ENCODE measurements at regions not wholly inside any gene's neighbourhood (a gene's known extent, or its start where the extent isn't known, plus 50 kb on each side); places are given as distances from the start of the nearest gene placed in this dataset.

- H3K9me3 ChIP-seq (ENCODE audit: insufficient read depth in 2 of 2, low read depth in 1 of 2, low read length in 1 of 2): no peaks in the 10 kb centered on the region; a peak in 1 of 4 replicates
- no peaks in the 10 kb centered on the region for H3K36me3 ChIP-seq (ENCODE audit: control insufficient read depth in 2 of 4, insufficient read depth in 4 of 4, low read length in 3 of 4)
- no peak overlapping the region for H4K8ac ChIP-seq (ENCODE audit: extremely low read depth, insufficient read depth, low read length)
- no peaks in the 10 kb centered on the region; a peak in 2 of 7 replicates for H3K27me3 ChIP-seq (replicated peaks in 1 of 4; ENCODE audit: control insufficient read depth in 3 of 4, extremely low read depth in 1 of 4, insufficient read depth in 3 of 4, low read length in 3 of 4)
- no peak overlapping the region for H2AK5ac ChIP-seq (ENCODE audit: low read depth, low read length)
- H3K4me2 ChIP-seq (ENCODE audit: insufficient read depth in 1 of 2, low read depth in 2 of 2, low read length in 2 of 2): no peak overlapping the region; a peak in 1 of 4 replicates
- H2BK20ac ChIP-seq (ENCODE audit: low read length): no peak overlapping the region
- peaks cover 4 to 9% (median 6%) of the 10 kb centered on the region in 4 experiments; a peak in 6 of 7 replicates for H3K4me1 ChIP-seq (replicated peaks in 1 of 4; ENCODE audit: control insufficient read depth in 3 of 4, insufficient read depth in 4 of 4, low read length in 3 of 4)
- no peak overlapping the region for H2AFZ ChIP-seq (ENCODE audit: low read length)
- WGBS, 2 experiments (ENCODE audit: extremely low coverage in 1 of 2, insufficient coverage in 1 of 2, insufficient read length in 1 of 2, insufficient replicate concordance in 2 of 2, low coverage in 1 of 2, low lambda C conversion rate in 2 of 2, missing lambda C conversion rate in 1 of 2): 73% methylated on average over 6 of the region's 6 CpGs; no CpG with 5 or more reads in 1 of the 2 experiments
- no peak overlapping the region for H3K18ac ChIP-seq (ENCODE audit: extremely low read depth, low read length)
- no peak overlapping the region for H3K27ac ChIP-seq (ENCODE audit: low read depth, low read length)
- POLR2A ChIA-PET (ENCODE audit: partially characterized antibody): interaction anchor here (1.3 kb wide), 1 partner anchor 10 kb away, joined by 3 read pairs; no protein-coding TSS in a partner anchor
- H3K79me2 ChIP-seq (ENCODE audit: control insufficient read depth in 1 of 2, insufficient read depth in 2 of 2, low read length in 2 of 2): no peaks in the 10 kb centered on the region
- no peak for FAIRE-seq
- no peak overlapping the region for H3K4ac ChIP-seq (replicated peaks; ENCODE audit: insufficient read length, low read depth, low read length)
- no peak overlapping the region for H2BK12ac ChIP-seq (ENCODE audit: low read depth, low read length)
- peaks cover 5% of the 10 kb centered on the region; the same call in 1 of the 2 replicates for H3K23me2 ChIP-seq (ENCODE audit: low read depth, low read length)
- CTCF ChIA-PET (ENCODE audit: partially characterized antibody): interaction anchor here (0.6 to 2.0 kb wide), 11 partner anchors 9 to 676 kb away, joined by 3 to 9 read pairs (median 4); no protein-coding TSS in a partner anchor
- no peak overlapping the region for H2BK15ac ChIP-seq (ENCODE audit: low read length)
- no peak overlapping the region; the same call in 1 of the 2 replicates for H2BK5ac ChIP-seq (ENCODE audit: low read depth, low read length)
- no peaks in the 10 kb centered on the region for H3K79me1 ChIP-seq (ENCODE audit: low read depth, low read length)
- H3K9ac ChIP-seq (replicated peaks in 1 of 4; ENCODE audit: extremely low read depth in 1 of 4, low read depth in 3 of 4, low read length in 3 of 4): no peak overlapping the region
- no peaks in the 10 kb centered on the region for H4K20me1 ChIP-seq (replicated peaks in 1 of 2; ENCODE audit: control insufficient read depth in 1 of 2, insufficient read depth in 2 of 2, low read length in 2 of 2)
- H3K4me3 ChIP-seq (ENCODE audit: extremely low read depth in 1 of 4, insufficient read depth in 2 of 4, low read depth in 3 of 4, low read length in 4 of 4): no peak overlapping the region
- no peak overlapping the region for H3K14ac ChIP-seq (ENCODE audit: insufficient read length)
- no peak overlapping the region for H3K23ac ChIP-seq (ENCODE audit: insufficient read length)
- DNase-seq (ENCODE audit: low read depth in 1 of 2, low spot score in 2 of 2): no peak
- H2BK120ac ChIP-seq (replicated peaks; ENCODE audit: low read depth, low read length): no peak overlapping the region
- H3K56ac ChIP-seq (replicated peaks; ENCODE audit: insufficient read length, low read depth, low read length): no peak overlapping the region
- no peak overlapping the region for H4K5ac ChIP-seq (ENCODE audit: insufficient read length, low read depth, low read length)
- H4K91ac ChIP-seq (replicated peaks; ENCODE audit: insufficient read length, low read length): no peak overlapping the region
- no peak for TF ChIP-seq TBP (IDR thresholded peaks at IDR 0.05; ENCODE audit: low read depth, low read length)
- no peak for TF ChIP-seq POLR2AphosphoS5 (IDR thresholded peaks at IDR 0.05; ENCODE audit: low read depth, low read length)
- no peak for TF ChIP-seq POU5F1 (IDR thresholded peaks at IDR 0.05; ENCODE audit: low read depth, low read length)
- TF ChIP-seq EZH2 (IDR thresholded peaks at IDR 0.05; ENCODE audit: low read depth, low read length, severe bottlenecking): no peak
Measured at GRCh38 chr17:77763023-77763422, 195.5 kb upstream of the TNRC6C start.
